ENCODE measurements at regions not wholly inside any gene's neighbourhood (a gene's known extent, or its start where the extent isn't known, plus 50 kb on each side); places are given as distances from the start of the nearest gene placed in this dataset.

DNA sequence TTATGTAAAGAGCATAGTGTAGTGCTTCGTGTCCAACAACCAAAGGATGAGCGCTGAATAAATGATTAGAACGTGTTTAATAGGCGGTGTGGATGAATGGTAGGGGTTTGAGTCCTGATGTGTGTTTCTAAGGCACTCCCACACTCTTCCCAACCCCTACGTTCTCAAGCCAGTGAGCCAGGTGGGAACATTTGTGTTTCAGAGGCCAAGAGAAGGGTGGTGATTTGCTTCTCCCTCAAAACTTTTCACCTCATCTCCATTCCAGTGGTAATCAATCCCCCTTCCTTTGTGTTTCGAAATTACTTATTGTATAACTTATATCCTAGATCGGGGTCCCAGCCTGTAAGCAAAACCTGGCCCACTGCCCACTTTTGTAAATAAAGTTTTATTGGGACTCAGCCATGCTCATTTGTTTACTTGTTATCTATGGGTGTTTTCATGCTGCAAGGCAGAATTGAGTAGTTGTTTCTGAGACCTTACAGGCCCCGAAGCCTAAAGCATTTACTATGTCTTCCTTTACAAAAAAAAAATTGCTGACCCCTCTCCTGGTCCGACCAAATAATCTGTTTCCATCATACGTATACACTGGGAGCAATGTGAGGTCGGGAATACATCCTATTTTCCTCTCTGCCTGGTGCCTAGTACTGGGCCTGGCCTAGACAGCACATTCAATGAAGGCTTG is 150.8 kb upstream of the MYCN start:
- Histone ChIP-seq H3K9ac (replicated peaks in 1 of 4; ENCODE audit: extremely low read depth in 1 of 4, low read depth in 3 of 4, low read length in 3 of 4) (no peak overlapping the region), H3K36me3 (ENCODE audit: control insufficient read depth in 2 of 4, insufficient read depth in 4 of 4, low read length in 3 of 4) (no peaks in the 10 kb centered on the region), H2BK15ac (ENCODE audit: low read length) (no peak overlapping the region), H3K23ac (ENCODE audit: insufficient read length) (no peak overlapping the region), H2BK12ac (ENCODE audit: low read depth, low read length) (no peak overlapping the region), H3K9me3 (ENCODE audit: insufficient read depth in 2 of 2, low read depth in 1 of 2, low read length in 1 of 2) (no peaks in the 10 kb centered on the region), H3K56ac (replicated peaks; ENCODE audit: insufficient read length, low read depth, low read length) (no peak overlapping the region), H2BK20ac (ENCODE audit: low read length) (no peak overlapping the region), H3K79me2 (ENCODE audit: control insufficient read depth in 1 of 2, insufficient read depth in 2 of 2, low read length in 2 of 2) (no peaks in the 10 kb centered on the region), H3K4me1 (replicated peaks in 1 of 4; ENCODE audit: control insufficient read depth in 3 of 4, insufficient read depth in 4 of 4, low read length in 3 of 4) (no peaks in the 10 kb centered on the region), H2BK5ac (ENCODE audit: low read depth, low read length) (no peak overlapping the region), H4K5ac (ENCODE audit: insufficient read length, low read depth, low read length) (no peak overlapping the region), H3K18ac (ENCODE audit: extremely low read depth, low read length) (no peak overlapping the region), H2BK120ac (replicated peaks; ENCODE audit: low read depth, low read length) (no peak overlapping the region), H3K23me2 (ENCODE audit: low read depth, low read length) (peaks cover 4% of the 10 kb centered on the region; the same call in 1 of the 2 replicates), H3K27me3 (replicated peaks in 1 of 4; ENCODE audit: control insufficient read depth in 3 of 4, extremely low read depth in 1 of 4, insufficient read depth in 3 of 4, low read length in 3 of 4) (no peaks in the 10 kb centered on the region; a peak in 1 of 7 replicates), H3K79me1 (ENCODE audit: low read depth, low read length) (no peaks in the 10 kb centered on the region), H4K91ac (replicated peaks; ENCODE audit: insufficient read length, low read length) (no peak overlapping the region), H3K4me2 (ENCODE audit: insufficient read depth in 1 of 2, low read depth in 2 of 2, low read length in 2 of 2) (no peak overlapping the region), H3K4ac (replicated peaks; ENCODE audit: insufficient read length, low read depth, low read length) (no peak overlapping the region), H4K8ac (ENCODE audit: extremely low read depth, insufficient read depth, low read length) (no peak overlapping the region), H4K20me1 (replicated peaks in 1 of 2; ENCODE audit: control insufficient read depth in 1 of 2, insufficient read depth in 2 of 2, low read length in 2 of 2) (no peaks in the 10 kb centered on the region), H3K27ac (ENCODE audit: low read depth, low read length) (no peak overlapping the region), H3K4me3 (ENCODE audit: extremely low read depth in 1 of 4, insufficient read depth in 2 of 4, low read depth in 3 of 4, low read length in 4 of 4) (no peak overlapping the region), H2AFZ (ENCODE audit: low read length) (no peak overlapping the region), H2AK5ac (ENCODE audit: low read depth, low read length) (no peak overlapping the region), H3K14ac (ENCODE audit: insufficient read length) (no peak overlapping the region)
- DNase-seq (ENCODE audit: low read depth in 1 of 2, low spot score in 2 of 2) (no peak), FAIRE-seq (no peak)
- 83% methylated on average over 11 of the region's 11 CpGs; no CpG with 5 or more reads in 1 of the 2 experiments for WGBS, 2 experiments (ENCODE audit: extremely low coverage in 1 of 2, insufficient coverage in 1 of 2, insufficient read length in 1 of 2, insufficient replicate concordance in 2 of 2, low coverage in 1 of 2, low lambda C conversion rate in 2 of 2, missing lambda C conversion rate in 1 of 2)
- CTCF ChIA-PET (ENCODE audit: partially characterized antibody) = no interaction called here
- POLR2A ChIA-PET (ENCODE audit: partially characterized antibody) = no interaction called here
- no peak for TF ChIP-seq BCL11A (IDR thresholded peaks at IDR 0.05; ENCODE audit: low read depth in 2 of 2, low read length in 2 of 2)
